Stimulated activated CD8-positive, alpha-beta memory T cell treated with anti-CD3 and anti-CD28 coated beads, Interleukin-4, amount 100 ng/mL, for 24 hours (primary cell): ENCODE measurements at regions not wholly inside any gene's neighbourhood (a gene's known extent, or its start where the extent isn't known, plus 50 kb on each side); places are given as distances from the start of the nearest gene placed in this dataset.

ENCODE experiments used
- DNase-seq: peaks from one replicate; pipeline ENCODE4 v3.0.0-alpha.2; 2020; ENCODE audit warnings: low read depth

DNA sequence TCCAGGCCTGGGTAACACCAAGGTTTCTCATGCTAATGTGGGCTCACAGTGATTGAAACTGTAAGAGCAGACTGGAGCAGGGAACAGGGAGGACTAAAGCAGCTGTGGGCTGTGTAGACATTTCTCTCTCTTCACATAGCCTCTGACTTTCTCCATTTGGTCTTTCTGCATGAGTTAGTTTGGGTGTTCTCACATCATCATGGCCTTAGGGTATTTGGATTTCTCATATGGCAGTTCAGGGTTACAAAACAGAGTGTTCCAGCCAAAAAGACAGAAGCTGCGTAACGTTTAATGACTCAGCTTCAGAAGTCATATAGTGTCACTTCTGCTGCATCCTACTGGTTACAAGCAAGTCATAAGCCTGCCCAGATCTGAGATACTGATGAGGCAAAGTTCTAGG lies 52.0 kb upstream of the OSBPL8 start:
- no peak for DNase-seq

DNA sequence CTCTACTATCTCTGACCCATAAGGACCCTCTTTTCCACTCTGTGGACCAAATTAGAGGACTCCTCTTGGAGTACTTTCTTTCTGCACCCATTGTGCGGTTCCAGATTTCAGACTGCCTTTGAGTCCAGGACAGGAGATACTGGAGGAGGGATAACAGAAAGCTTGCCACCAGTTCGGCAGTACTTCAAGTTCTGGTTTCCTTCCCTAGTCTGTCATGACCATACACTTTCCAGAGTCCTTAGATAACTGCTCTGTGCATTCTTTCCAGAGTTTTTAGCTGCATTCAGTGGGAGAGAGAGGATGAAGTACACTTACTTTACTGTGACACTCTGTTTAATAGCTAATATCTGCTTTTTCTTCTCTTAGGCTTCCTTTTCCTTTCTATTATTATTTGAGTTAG lies 54.8 kb upstream of the OSBPL8 start:
- no peak for DNase-seq

DNA sequence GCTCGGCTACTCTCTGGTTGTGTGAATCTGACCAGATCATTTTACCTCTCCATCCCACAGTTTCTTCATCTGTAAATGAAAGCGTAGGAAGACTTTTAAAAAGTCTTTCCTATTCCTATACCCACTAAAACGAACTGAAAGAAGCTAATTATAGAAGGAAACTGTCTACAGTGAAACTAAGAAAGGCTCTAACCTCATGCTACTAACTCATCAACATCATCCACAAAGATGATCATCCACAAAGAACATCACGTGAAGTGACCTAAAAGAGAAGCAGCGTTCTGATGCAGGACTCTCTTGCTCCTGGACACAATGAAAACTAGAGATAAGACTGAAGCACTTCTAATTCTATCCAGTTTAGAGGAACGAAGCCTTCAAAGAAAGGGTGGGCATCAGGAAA lies 58.5 kb upstream of the OSBPL8 start:
- no peak for DNase-seq

DNA sequence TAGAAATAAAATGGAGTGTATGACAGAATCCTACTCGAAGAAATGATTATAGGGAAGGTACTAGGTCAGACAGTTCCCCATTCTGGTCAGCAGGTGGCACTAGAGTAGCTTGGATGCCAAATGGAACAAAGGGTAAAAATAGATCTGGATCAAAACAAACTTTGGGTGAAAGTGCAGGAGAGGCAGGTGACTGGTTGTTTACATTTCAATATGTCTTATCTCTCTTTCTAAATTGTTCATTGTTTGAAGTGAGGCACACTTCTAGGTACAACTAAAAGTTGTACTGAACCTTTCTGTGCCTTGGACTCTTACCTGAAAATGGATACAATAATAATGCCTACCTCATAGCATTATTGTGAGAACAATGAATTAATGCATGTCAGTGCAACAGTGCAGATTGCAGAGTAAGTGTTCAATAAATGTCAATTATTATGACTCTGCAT lies 62.0 kb upstream of the OSBPL8 start:
- peak; percentile 44 for DNase-seq

DNA sequence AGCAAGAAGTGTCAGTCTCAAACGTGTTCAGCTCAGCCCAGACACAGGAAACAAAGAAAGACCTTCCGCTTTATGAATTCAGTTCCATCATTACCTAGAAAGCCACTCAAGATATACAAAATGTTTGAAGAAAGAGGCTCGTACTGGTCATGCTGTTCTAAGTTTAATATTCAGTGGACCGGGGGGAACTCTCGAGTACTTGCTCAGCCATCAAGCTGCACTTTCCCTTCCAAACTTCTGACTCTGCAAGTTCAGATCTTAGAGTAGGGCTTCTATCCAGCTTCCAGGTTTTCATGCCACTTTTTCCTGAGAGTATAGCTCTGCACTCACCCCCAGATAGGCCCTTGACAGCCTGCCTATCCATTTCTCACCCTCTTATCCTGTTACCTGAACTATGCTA lies 62.8 kb upstream of the OSBPL8 start:
- no peak for DNase-seq

DNA sequence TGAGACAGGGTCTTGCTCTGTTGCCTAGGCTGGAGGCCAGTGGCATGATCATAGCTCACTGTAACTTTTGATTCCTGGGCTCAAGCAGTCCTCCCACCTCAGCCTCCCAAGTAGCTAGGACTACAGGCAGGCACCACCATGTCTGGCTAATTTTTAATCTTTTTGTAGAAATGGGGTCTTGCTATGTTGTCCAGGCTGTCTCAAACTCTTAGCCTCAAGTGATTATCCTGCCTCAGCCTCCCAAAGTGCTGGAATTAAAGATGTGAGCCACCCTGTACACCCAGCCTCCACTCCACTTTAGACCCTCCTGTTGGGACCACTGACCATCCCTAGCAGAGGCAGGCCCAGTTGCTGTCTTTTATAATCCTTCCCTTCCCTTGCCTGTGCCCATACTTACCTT lies 63.3 kb upstream of the OSBPL8 start:
- DNase-seq: no peak

DNA sequence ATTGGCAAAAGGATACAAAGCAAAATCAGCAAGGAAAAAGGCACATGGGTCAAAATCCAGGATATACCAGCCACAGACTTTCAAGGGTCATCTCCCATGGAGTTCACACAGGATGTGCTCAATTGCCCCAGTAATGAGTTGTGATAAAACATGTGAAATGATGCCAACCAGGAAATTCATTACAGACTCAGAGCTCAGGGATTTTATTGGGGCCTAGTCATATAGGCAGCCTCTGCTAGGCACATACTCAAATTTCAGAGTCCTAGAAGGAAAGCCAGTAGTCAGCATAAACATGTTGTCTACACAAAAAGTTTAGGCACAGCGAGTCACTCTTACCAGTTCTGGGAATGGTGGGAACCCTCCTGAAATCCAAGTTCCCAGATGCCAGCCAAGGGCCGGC lies 64.4 kb upstream of the OSBPL8 start:
- DNase-seq: no peak

DNA sequence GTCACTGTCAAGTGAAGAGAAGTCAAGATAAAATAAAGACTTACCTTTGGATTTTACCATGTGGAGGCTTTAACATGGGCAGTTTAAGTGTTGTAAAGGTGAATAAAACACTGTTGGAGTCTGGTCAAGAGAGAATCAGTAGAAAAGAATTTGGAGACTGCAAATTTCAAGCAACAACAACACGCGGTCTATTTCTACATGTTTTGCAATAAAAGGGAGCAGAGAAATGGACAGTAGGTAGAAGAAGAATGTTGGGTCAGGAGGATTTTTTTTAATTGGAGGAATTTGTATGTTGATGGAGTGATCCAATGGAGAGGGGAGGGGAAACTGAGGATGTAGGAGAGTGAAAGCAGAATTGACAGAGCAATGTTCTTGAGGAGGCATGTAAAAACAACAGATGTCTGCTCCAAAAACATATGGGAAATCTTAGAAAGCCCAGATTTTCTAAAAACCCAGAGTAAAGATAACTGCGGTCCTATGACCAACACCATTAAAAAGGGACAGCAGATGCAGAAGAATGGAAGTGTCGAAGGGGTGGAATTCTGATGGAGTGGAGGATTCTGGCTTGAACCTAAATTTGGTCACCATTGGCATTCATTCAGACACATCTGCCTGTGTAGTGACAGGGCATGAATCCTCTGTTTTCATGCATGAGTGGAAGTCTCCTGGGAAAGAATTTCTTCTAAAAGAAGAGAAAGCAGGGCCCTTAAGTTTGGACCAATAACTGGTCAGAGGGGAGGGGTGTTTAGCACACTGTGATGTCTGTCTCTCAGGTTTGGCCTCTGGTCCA lies 68.0 kb upstream of the OSBPL8 start:
- no peak for DNase-seq

DNA sequence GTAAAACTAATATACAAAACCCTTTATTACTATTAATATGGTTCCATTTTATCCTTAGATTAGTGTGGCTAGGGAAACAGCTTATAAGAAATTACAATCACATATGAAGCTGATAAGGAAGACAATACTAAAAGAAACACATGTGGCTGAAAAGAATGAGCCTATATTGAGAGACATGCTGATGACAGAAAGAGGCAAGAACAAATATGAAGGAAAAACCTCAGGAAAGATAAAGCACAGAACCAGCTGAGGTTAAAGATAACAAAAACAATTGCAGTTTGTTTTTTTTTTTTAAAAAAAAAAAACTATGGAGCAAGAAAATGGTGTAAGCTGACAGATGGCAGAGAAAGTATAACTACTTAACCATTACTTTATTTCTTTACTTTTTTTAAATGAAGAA lies 69.2 kb upstream of the OSBPL8 start:
- no peak for DNase-seq

DNA sequence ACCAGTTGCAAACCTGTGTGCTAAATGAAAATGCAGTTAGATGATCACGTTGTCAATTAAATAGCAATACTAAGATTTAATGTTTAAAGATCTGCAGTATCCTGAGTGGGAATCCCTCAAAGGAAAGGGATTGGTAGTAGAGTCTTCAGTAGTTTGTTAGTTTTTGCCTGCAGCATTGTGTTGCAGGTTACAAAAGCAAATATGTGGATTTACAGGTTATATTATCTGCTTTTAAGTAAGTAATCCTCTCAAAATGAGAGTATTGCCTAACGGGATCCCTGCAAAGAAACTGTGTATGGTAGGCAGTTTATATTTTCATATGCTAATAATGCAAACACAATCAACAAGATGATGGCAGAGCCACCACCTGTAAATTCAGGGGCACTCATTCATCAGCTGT lies 72.2 kb upstream of the OSBPL8 start:
- no peak for DNase-seq

DNA sequence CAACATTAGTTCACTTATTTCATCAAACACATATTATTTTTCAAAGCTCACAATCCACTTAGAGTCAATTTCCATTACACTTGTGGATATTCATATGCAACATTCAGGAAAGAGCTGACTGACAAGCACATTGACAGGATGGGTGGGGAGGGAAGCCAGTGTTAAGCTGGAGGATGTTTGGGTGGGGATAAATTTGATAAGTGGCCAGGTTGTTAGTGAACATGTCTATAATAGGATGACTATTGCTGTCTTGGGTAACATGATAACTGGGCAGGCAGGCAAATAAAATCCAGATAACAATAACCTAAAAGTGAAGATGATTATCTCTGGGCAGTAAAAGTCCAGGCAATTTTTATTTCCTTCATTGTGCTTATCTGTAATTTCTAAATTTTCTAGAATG lies 73.8 kb upstream of the OSBPL8 start:
- no peak for DNase-seq

DNA sequence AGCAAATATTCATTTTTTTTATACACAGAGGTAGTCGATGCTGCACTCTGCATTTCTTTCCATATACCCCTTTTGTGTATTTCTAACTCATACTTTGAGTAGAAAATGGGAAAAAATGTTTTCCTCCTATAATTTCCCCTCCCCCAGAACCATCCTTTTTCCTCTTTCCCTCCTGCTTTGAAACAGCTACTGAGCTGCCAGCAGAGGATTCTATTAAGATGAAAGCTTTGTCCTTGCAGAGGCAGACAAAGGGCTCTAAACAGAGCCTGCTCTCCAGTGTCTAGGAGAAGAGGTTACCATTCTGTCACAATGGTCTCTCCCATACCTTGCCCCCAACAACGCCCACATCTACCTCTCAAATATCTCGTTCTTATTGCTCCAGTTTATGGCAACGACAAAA lies 74.6 kb upstream of the OSBPL8 start:
- DNase-seq: no peak

DNA sequence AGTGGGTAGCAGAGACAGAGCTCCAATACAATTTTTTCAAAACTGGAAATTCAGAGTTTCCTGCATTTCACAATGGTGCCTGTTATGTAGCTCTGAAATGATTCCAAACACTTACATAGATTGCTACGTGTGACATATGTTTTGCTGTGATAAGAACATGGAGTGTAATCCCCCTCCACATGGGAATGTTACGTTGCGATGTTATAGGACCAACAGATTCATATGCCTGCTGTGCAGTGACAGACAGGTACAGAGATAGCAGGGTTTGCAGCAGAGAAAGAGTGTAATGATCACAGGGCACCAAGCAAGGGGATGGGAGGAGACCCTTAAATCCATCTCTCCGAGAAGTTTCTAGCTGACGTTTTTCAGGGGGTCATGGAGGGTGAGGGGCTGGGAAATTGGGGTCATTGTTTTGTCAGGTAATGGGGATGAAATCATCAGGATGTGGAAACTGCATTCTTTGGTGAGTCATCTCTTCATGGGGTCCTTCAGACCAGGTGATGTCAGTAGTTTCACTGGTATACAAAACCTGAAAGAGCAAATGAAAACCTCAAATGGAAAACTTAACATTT lies 76.6 kb upstream of the OSBPL8 start:
- DNase-seq: no peak

DNA sequence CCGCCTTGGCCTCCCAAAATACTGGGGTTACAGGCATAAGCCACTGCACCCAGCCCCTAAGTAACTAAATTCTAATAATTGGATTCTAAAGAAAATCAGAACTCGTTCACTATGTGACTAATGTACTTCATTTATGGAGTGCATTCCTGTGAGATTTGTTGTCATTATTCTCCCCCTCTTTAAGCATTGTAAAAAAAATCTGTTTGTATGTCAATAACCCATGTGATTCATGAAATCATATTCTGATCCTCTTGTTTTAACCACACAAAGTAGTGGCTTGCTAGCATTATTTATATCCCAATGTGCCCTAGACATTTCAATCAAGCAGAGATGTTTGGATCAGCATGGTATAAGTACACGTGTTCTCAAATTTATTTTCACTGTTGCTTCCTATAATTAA lies 78.2 kb upstream of the OSBPL8 start:
- no peak for DNase-seq

DNA sequence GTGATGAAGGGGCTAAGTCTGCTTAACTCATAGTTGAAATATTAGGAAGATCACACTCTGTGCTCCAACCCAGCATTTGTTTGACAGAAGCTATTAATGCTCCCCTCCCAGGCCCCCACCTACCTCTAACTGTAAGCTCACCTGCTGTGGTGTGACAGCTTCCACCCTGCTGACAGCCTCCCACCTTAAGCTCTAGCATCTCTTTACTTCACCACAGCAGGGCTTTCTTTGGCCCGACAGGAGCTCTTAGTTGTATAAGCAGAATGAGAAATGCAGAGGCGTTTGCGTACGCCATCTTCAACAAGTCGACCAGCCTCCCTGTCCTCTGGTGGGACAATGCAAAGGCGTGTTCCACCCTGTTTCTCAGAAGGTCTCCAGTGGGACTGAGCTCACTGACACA lies 80.1 kb upstream of the OSBPL8 start:
- no peak for DNase-seq

DNA sequence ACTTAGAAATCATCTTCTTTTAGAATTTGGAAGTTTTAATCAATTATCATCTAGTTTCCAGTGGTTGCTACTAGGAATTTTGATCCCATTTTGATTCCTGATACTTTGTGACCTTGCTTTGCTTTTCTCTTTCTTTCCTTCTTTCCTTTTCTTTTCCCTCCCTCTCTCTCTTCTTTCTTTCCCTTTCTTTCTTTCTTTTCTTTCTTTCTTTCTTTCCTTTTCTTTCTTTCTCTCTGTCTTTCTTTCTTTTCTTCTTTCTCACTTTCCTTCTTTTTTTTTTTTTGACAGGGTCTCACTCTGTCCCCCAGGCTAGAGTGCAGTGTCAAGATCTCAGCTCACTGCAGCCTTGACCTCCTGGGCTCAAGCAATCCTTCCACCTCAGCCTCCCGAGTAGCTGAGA lies 81.5 kb upstream of the OSBPL8 start:
- no peak for DNase-seq

DNA sequence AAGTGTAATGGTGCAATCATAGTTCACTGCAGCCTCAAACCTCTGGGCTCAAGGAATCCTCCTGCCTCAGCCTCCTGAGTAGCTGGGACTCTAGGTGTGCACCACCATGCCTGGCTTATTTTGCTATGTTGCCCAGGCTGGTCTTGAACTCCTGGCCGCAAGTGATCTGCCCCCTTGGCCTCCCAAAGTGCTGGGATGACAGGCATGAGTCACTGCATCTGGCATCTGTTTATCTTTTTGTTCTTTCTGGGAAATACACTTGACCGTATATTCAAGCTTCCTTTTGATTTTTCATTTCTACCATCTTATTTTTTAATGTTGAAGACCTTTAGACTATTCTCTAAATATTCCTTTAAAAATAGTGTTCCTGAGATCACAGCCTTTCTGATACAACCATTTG lies 82.4 kb upstream of the OSBPL8 start:
- DNase-seq: no peak

DNA sequence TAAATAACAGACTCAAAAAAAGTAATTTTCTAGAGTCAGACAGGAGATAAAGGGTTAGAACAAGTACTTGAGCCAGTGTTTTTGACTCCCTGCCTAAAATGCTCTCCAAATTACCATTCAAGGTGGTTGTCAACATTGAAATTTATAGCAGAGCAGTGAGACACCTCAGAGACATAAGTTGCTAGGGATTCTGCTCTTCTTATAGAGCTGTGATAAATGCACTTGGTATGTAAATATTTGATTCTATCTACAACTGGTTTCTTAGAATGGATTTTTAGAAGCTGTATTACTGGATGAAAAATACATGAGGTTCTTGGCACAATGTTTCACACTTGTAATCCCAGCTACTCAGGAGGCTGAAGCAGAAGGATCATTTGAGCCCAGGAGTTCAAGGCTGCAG lies 83.9 kb upstream of the OSBPL8 start:
- DNase-seq: no peak

DNA sequence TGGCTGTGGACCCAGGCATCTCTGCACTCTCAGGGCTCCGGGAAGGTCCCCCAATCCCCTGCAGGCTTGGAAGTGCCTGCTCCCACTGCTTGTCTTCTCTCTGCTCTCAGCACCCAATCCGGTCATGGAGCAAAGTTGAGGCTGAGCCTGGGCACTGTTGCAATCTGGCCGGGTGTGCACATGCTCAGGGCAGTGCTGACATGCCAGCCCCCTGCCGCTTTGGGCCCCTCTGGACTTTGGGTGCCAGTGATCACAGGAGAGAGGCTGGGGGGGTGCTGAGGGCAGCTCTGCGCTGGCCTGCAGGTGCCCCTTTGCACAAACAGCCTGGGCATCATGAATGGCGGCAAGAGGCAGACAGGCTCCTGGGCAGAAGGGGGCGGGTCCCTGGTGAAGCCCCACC lies 85.4 kb upstream of the OSBPL8 start:
- no peak for DNase-seq

DNA sequence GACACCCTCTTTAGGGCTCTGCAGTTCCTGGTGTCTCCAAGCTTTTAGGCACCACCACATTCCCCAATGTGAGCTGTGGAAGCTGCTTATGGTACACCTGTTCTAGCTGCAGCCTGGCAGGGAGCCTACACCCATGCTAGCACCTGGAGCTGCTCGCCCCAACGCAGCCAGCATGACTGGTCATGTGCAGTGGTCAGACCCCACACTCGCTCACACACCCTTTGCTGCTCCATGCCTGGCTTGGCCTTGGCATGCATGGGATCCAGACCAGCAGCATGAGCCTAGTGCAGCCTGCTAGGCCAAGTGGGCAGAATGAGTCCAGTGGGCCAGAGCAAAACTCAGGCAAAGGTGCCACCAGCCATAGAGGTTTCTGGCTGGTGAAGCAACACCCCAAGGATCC lies 86.4 kb upstream of the OSBPL8 start:
- no peak for DNase-seq

DNA sequence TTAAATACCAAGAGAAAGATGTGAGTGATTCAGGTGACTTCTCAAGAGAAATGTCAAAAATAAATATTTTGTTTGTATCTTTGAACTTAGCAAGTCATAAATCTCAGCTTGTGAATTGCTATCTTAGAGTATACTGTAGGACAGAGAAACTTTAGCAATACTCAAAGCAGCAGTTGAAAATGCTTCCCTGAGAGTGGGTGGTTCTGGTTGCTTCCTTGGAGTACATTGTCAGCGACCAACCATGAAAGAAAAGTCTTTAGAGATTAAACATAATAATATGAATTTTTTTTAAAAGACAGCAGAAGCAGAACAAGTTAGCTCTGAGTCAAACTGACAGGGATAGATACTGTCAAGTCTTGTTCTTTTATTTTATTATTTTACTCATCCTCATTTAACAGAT lies 86.8 kb upstream of the OSBPL8 start:
- no peak for DNase-seq

DNA sequence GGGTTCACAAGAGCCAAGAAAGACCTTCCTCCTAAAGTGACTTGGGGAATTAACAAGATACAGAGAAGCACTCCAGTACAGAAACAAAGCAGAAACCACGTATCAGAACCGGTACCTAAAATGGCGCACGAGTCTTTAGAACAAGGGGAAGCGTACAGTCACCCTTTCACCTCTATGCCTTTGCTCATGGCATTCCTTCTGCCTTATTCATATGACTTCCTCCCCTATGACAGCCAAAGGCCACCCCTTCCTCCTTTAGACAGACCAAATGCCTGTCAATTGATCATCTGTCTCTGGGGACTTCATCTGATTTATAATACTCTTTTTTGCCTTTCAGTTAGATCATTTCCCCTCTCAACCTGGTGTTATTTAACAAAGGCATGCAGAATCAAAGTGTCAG lies 89.5 kb upstream of the OSBPL8 start:
- no peak for DNase-seq

DNA sequence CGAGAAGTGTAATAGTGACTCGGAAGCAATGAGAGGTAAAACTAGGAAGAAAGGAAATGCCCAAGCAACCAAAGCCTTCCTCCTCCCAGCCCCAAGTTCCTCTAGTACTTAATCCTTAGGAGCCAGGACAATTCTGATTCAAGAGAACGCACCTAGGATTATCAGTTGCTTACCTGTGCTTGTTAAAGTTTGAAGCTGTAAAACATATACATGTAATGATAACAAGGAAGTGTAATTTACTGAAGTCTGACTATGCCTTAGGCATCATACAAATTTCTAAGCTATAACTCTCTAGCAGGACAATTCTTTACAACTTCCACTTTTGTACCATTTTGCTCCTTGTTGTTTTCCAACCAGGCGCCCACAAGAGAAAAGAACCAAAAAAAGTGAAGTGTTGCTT lies 92.8 kb upstream of the OSBPL8 start:
- no peak for DNase-seq

DNA sequence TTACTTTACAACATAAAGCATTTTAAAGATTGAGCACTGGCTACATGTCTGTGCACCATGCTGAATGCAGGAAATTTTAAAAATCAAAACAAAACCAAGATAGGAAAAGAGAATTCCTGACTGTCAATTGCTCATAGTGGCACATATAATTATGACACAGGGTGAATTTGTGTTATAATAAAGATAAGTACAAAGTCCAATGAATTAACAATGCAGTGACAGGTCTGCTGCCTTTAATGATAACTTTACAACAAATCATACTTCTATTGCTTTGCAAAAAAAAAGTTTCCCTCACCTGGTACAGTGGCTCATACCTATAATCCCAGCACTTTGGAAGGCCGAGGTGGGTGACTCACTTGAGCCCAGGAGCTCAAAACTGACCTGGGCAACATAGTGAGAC lies 93.8 kb upstream of the OSBPL8 start:
- DNase-seq: no peak
